Fibroblast of skin of left biceps (primary cell): ENCODE measurements at regions not wholly inside any gene's neighbourhood (a gene's known extent, or its start where the extent isn't known, plus 50 kb on each side); places are given as distances from the start of the nearest gene placed in this dataset.

Experiments
- DNase-seq, 2 experiments: peaks; one replicate each; pipeline ENCODE4 v3.0.0-alpha.2; 2013; ENCODE audit warnings: low read depth in 2 of 2

GRCh38 chr1:68958958-68959357 lies 462.1 kb upstream of the DEPDC1 start:
- no peak for DNase-seq

- DNase-seq: no peak
These were observed 462.7 kb upstream of the DEPDC1 start for GRCh38 chr1:68959461-68960030.

- no peak for DNase-seq
These were observed 464.3 kb upstream of the DEPDC1 start for GRCh38 chr1:68961143-68961542.

GRCh38 chr1:68963353-68963752 lies 466.5 kb upstream of the DEPDC1 start:
- DNase-seq: no peak

DNA sequence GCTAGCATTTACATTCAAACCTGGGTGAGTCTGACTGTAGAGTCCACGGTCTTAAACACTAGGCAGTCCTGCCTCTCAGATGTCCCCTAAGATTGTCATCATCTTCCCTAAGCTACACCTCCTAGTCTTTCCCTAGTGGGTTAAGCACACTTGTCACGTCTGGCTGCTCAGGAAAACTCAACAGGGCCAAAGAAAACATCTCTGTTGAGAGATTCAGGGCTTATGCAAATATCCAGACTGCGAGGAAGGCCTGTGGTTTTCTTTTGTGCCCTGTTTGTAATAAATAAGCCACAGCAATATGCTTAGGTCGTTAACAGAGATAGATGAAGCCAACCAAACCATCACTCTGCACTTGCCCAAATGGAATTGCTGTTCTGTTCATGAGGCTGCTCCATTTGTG lies 472.6 kb upstream of the DEPDC1 start:
- no peak for DNase-seq

- no peak for DNase-seq
These were observed 473.7 kb upstream of the DEPDC1 start for GRCh38 chr1:68970571-68970970.

GRCh38 chr1:68973459-68974244 lies 476.8 kb upstream of the DEPDC1 start:
- DNase-seq: no peak

- DNase-seq: no peak
These were observed 477.6 kb upstream of the DEPDC1 start for GRCh38 chr1:68974447-68974846.

DNA sequence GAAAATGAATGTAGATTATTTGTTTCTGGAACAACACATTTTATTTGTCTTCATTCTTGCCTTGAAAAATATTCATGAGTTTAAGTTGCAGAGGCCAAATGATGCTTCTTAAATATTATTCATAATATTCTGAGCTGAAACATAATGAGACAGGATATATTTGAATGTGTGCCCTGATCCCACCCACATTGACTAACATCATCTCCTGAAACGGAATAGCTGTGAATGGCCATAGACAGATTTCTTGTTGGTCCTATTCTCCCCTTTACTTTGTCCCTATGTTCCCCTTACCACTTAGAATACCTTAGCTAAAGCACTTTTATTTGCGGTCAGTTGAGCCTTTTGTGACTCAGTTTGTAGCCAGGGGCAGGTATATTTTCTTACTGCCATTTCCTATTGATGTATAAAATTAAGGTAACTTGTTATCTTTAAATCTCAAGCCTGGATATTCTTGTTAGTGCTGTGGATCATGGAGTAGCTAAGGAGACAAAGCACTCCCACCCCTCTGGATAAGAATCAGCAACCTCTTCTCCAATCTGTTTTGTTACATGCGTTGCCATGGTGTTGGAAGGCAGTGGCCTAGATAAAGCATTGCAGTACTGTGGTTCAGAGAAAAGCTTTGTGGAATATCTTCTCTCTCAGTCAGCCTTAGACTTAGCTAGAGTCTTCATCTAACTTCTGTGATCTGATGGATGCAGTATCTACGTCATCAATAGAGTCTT lies 478.5 kb upstream of the DEPDC1 start:
- DNase-seq: no peak

- DNase-seq: no peak
These were observed 480.2 kb upstream of the DEPDC1 start for GRCh38 chr1:68976916-68977610.

DNA sequence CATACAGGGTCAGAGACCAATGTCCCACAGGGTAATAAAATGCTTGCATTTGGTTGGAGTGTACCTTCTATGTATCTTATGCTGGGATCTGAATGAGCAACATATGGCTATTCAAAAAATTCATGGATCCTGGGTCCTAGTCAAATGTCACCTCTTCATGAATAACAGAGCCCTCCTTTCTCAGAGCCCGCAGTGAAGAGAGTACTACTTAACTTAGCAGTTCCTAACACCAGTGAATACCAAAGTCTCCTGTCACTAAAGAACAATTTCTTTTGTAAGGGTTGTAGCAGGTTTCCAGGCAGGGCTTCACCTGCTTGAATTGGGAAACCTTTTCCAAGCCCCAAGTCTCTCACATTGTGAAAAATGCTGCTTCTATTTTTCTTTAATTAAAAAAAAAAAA lies 483.0 kb upstream of the DEPDC1 start:
- DNase-seq: no peak

DNA sequence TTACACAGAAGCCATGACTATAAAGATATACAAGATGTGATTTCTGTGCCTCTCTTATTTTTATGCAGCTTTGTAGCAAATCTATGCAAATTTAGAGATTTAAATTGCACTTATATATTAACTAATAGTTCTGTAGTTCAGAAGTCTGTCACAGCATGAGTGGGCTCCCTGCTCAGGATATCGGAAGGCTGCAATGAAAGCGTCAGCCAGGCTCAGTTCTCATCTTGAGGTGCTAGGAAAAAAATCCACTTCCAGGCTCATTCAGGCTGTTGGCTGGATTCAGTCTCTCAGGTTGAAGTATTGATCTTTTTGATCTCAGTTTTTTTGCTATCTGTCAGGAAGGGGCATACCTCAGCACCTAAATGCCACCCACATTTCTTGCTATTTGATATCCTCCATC lies 487.4 kb upstream of the DEPDC1 start:
- DNase-seq: no peak

- DNase-seq: no peak
These were observed 497.2 kb upstream of the DEPDC1 start for GRCh38 chr1:68994096-68994495.

GRCh38 chr1:69016468-69016867 lies 519.6 kb upstream of the DEPDC1 start:
- no peak for DNase-seq

- DNase-seq: no peak
These were observed 532.8 kb upstream of the DEPDC1 start for GRCh38 chr1:69029649-69030048.

- no peak for DNase-seq
These were observed 529.3 kb upstream of the LRRC7 start for GRCh38 chr1:69038379-69038778.

DNA sequence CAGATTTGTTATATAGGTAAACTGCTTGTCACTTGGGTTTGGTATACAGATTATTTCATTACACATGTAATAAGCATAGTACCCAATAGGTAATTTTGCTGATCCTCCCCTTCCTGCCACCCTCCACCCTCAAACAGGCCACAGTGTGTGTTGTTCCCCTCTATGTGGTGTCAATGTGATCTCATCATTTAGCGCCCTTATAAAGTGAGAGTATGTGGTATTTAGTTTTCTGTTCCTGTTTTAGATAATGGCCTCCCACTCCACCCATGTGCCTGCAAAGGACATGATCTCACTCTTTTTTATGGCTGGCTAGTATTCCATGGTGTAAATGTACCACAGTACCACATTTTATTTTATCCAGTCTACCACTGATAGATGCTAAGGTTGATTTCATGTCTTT lies 522.1 kb upstream of the LRRC7 start:
- no peak for DNase-seq

DNA sequence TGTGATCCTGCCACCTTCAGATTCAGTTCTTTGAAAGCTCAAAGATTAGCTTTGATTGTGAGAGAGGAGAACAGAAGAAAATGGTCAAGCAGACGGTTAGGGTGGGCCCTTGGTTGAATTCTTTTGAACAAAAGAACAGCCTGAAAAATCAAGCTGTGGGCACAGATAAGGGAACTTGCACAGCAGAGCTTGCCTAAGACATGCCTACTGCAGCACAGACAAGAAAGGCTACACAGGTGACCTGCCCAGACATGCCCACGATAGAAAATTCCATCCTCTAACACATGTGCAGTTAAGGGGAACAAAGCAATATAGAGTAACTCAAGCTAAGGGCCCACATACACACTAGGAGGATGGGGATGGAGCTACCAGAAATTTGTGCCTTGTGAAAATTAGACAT lies 512.5 kb upstream of the LRRC7 start:
- DNase-seq: no peak

GRCh38 chr1:69058454-69058853 lies 509.3 kb upstream of the LRRC7 start:
- no peak for DNase-seq

- DNase-seq: no peak
These were observed 496.9 kb upstream of the LRRC7 start for GRCh38 chr1:69070660-69071373.

DNA sequence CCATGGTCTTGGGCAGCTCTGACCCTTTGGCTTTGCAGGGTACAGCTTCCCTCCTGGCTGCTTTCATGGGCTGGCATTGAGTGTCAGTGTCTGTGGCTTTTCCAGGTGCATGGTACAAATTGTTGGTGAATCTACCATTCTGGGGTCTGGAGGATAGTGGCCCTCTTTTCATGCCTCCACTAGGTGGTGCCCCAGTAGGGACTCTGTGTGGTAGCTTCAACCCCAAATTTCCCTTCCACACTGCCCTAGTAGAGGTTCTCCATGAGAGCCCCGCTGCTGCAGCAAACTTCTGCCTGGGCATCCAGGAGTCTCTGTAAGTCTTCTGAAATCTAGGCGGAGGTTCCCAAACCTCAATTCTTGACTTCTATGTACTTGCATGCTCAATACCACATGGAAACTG lies 494.5 kb upstream of the LRRC7 start:
- no peak for DNase-seq

GRCh38 chr1:69076631-69077030 lies 491.1 kb upstream of the LRRC7 start:
- DNase-seq: no peak
